WI38 (cell line): ENCODE measurements at regions not wholly inside any gene's neighbourhood (a gene's known extent, or its start where the extent isn't known, plus 50 kb on each side); places are given as distances from the start of the nearest gene placed in this dataset.
"Not testable (repeated sequence)": the region's sequence is repeated elsewhere in the genome, so short reads cannot be mapped to it uniquely, and the experiment has no call there.

Experiments used
- H3K4me3 ChIP-seq: 2 replicates; pipeline ENCODE4 v1.5.1; 2011; ENCODE audit warnings: low read depth, mild to moderate bottlenecking, control low read depth, low read length
- TF ChIP-seq, protein P1 (sequence below): IDR thresholded peaks from 2 replicates; pipeline ENCODE4 v1.5.1; 2012; ENCODE audit warnings: low read depth, mild to moderate bottlenecking, control low read depth, low read length

DNA sequence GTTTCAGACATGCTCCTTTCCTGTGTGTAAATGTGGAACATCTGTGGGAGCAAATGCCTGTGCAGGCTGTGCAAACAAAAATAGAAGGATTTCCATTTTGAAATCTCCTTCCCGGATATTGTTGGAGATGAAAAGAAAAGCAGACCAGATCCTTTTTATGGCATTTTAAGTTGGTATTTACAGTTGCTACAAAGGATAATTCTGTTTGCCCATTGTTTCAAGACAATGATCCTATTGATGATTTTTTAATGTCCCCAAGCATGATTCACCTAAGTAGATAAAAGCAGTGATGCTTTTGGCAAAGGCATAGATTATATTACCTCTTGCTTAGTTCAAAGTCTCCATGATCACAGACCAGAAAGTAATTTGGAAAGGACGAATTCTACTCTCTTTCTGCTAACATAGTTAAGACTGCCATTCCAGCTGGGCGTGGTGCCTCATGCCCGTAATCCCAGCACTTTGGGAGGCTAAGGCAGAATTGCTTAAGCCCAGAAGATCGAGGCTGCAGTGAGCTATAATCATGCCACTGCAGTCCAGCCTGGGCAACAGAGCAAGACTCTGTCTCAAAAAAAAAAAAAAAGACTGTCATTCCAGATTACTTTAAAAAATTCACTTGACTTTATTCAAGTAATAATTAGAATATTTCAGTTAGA is 209.6 kb upstream of the SLC39A10 start:
- no peak overlapping the region for H3K4me3 ChIP-seq
- TF ChIP-seq, protein P1, sequence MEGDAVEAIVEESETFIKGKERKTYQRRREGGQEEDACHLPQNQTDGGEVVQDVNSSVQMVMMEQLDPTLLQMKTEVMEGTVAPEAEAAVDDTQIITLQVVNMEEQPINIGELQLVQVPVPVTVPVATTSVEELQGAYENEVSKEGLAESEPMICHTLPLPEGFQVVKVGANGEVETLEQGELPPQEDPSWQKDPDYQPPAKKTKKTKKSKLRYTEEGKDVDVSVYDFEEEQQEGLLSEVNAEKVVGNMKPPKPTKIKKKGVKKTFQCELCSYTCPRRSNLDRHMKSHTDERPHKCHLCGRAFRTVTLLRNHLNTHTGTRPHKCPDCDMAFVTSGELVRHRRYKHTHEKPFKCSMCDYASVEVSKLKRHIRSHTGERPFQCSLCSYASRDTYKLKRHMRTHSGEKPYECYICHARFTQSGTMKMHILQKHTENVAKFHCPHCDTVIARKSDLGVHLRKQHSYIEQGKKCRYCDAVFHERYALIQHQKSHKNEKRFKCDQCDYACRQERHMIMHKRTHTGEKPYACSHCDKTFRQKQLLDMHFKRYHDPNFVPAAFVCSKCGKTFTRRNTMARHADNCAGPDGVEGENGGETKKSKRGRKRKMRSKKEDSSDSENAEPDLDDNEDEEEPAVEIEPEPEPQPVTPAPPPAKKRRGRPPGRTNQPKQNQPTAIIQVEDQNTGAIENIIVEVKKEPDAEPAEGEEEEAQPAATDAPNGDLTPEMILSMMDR = no peak

DNA sequence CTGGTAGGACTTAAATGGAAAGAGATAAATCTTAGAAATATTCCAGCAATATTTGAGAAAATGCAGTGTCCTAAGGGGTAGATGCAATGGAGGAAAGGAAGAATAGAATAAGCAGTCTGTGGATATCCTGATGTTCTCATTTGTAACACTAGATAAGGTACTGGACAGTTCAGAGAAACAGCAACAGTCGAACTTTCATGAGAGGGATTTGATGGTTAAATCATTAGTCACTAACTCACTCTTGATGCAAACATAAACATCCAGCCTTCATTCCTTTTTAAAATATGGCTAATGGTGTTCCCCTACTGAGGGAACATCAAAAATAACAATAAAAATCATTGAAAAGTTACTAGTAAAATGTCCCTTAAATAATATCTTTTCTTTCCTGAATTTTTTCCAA is 211.4 kb upstream of the SLC39A10 start:
- TF ChIP-seq, protein P1 = no peak

DNA sequence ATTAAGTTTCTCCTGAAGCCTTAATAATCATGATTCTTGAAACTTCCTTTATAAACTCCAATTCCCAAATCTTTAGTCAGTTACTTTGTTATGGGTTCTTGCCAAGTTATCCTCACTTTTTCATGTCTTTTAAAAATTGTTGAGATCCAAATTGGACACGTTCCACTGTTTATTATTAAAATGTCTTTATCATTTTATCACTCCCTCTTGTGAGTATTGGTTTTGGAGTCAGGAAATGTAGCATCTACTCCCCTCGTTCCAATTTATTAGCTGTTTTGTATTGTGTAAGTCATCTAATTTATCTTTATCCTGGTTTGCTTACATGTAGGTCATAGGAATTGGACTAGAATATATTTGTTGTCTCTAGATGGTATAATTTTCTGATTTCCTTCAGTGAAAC is 213.1 kb upstream of the SLC39A10 start:
- TF ChIP-seq, protein P1 = no peak
- no peak overlapping the region for H3K4me3 ChIP-seq

More for the DNA sequence above, 211.4 kb upstream of the SLC39A10 start:
- H3K4me3 ChIP-seq = no peak overlapping the region

DNA sequence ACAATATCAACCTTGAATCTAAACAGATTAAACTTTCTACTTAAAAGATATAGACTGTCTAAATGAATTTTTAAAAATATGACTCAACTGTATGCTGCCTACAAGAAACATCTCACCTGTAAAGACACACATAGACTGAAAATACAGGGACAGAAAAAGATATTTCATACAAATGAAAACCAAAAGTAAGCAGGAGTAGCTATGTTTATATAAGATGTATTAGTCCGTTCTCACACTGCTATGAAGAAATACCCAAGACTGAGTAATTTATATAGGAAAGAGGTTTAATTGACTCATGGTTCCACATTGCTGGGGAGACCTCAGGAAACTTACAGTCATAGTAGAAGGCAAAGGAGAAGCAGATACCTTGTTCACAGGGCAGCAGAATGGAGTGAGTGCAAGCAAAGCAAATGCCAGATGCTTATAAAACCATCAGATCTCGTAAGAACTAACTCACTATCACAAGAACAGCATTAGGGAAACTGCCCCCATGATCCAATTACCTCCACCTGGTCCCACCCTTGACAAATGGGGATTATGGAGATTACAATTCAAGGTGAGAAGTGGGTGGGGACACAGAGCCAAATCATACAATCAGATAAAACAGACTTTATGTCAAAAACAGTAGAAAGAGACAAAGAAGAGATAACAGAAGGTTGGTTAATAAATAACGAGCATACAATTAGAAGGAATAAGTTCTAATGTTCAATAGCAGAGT is 214.4 kb upstream of the SLC39A10 start:
- TF ChIP-seq, protein P1 = no peak
- no peak overlapping the region for H3K4me3 ChIP-seq

DNA sequence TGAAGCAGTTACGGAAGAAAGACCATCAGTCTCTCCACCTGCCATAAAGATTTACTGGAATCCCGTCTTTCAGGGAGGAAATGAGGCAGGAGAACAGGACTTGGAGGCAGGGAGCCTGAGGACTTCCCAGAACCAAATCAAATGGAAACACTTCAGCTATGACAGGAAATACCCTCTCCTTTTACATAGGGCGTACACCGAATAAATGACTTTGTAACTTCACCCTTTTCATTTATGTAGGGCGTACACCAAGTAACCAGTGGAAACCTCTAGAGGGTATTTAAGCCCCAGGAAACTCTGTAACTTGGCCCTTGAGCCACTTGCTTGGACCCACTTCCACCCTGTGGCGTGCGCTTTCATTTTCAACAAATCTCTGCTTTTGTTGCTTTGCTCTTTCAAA is 218.3 kb upstream of the SLC39A10 start:
- no peak overlapping the region for H3K4me3 ChIP-seq
- TF ChIP-seq, protein P1 = no peak

DNA sequence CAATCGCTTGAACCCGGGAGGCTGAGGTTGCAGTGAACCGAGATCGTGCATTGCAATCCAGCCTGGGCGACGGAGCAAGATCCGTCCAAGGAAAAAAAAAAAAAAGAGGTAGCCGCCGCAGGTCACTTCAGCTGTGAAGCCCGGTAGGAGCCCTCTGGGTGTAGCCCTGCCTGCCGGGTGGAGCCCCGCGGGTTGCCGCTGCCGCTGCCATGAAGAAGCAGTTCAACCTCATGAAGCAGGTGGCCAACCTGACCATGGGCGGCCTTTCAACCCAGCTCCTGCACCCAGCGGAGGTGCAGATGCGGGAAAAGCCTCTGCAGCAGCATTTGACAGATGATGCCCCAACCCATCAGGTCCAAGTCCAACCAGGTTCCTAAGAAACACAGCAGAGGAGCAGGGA is 219.5 kb upstream of the SLC39A10 start:
- no peak overlapping the region for H3K4me3 ChIP-seq
- TF ChIP-seq, protein P1 = no peak

DNA sequence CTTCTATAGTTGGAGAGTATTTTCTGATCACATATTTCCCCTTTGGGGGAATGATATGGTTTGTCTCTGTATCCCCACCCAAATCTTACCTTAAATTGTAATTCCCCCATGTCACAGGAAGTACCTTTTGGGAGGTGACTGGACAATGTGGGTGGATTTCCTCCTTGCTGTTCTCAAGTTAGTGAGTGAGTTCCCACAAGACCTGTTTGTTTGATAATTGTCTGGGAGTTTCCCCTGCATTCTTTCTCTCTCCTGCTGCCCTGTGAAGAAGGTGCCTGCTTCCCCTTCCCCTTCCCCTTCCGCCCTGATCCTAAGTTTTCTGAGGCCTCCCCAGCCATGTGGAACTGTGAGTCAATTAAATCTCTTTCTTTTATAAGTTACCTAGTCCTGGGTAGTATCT is 222.7 kb upstream of the SLC39A10 start:
- TF ChIP-seq, protein P1 = no peak

DNA sequence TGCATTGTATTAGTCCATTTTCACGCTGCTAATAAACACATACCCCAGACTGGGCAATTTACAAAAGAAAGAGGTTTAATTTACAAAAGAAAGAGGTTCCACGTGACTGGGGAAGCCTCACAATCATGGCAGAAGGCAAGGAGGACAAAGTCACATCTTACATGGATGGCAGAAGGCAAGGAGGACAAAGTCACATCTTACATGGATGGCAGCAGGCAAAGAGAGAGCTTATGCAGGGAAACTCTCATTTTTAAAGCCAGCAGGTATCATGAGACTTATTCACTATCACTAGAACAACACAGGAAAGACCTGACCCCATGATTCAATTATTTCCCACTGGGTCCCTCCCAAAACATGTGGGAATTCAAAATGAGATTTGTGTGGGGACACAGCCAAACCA is 223.3 kb upstream of the SLC39A10 start:
- H3K4me3 ChIP-seq = not testable (repeated sequence)

More for the DNA sequence above, 222.7 kb upstream of the SLC39A10 start:
- H3K4me3 ChIP-seq = no peak overlapping the region
